Stimulated activated naive B cell treated with anti-CD40 and anti-IgM and Interleukin-4, amounts not matched to agents 10 μg/mL and 1 μg/mL and 100 μg/mL, for 72 hours (primary cell): ENCODE measurements at regions not wholly inside any gene's neighbourhood (a gene's known extent, or its start where the extent isn't known, plus 50 kb on each side); places are given as distances from the start of the nearest gene placed in this dataset.

ENCODE experiments used
- ATAC-seq, 2 donors: fragments of 150-1000 bp; cut with Tn5 transposase; replicated peaks; 2 replicates each; pipeline ENCODE4 v1.10.0; 2021; ENCODE audit warnings: moderate library complexity in 1 of 2
- DNase-seq: peaks from one replicate; pipeline ENCODE4 v3.0.0; 2021
- H3K27ac Mint-ChIP-seq: one replicate; pipeline ENCODE4 v1.8.0; 2022; ENCODE audit warnings: mild to moderate bottlenecking, mixed read lengths
- H3K27me3 Mint-ChIP-seq, 2 donors: one replicate each; pipeline ENCODE4 v1.8.0; 2022; ENCODE audit warnings: mixed read lengths in 2 of 2
- H3K36me3 Mint-ChIP-seq, 2 donors: one replicate each; pipeline ENCODE4 v1.8.0; 2022; ENCODE audit warnings: mixed read lengths in 2 of 2, mild to moderate bottlenecking in 1 of 2
- H3K4me1 Mint-ChIP-seq, 2 donors: one replicate each; pipeline ENCODE4 v1.8.0; 2022; ENCODE audit warnings: mixed read lengths in 2 of 2, mild to moderate bottlenecking in 1 of 2
- H3K4me3 Mint-ChIP-seq, 2 donors: one replicate each; pipeline ENCODE4 v1.8.0; 2022; ENCODE audit warnings: mild to moderate bottlenecking in 2 of 2, mixed read lengths in 2 of 2, moderate library complexity in 1 of 2
- H3K9me3 Mint-ChIP-seq, 2 donors: one replicate each; pipeline ENCODE4 v1.8.0; 2022; ENCODE audit warnings: mixed read lengths in 2 of 2, mild to moderate bottlenecking in 1 of 2

- Mint-ChIP-seq H3K36me3 (peaks cover 0 to 2% of the 10 kb centered on the region in 2 donors), H3K4me3 (no peak overlapping the region), H3K4me1 (peaks cover 5 to 8% of the 10 kb centered on the region in 2 donors), H3K27ac (peak overlapping the region; percentile 71), H3K27me3 (no peaks in the 10 kb centered on the region), H3K9me3 (peaks cover 0 to 4% of the 10 kb centered on the region in 2 donors)
- DNase-seq (no peak), ATAC-seq (no peak)
These were observed 207.1 kb upstream of the CIBAR2 start for GRCh38 chr16:85319208-85319983.

DNA sequence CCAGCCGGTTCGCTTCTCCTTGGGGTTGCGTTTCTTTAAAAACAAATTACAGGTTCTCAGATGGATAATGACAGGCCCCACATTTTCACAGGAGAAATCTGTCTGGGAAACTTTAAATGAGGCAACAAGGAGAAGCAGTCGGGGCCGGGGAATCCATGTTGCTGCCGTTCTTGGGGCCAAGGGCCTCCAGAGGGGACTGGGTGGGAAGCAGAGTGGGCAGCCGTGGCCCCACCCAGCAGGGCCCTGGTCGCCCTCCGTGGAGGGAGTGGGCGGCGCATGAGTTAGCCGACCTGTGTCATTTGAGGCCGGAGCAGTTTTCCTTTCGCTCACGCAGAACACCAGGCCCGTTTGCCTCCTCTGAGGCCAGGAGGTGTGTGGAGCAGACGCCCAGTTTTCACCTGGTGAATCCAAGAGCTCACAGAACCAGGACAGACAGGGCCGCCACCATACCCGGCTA lies 207.7 kb upstream of the CIBAR2 start:
- ATAC-seq (no peak), DNase-seq (no peak)
- H3K9me3 Mint-ChIP-seq: peaks cover 0 to 4% of the 10 kb centered on the region in 2 donors
- H3K36me3 Mint-ChIP-seq: peaks cover 0 to 2% of the 10 kb centered on the region in 2 donors
- H3K4me1 Mint-ChIP-seq: peaks cover 0 to 3% of the 10 kb centered on the region in 2 donors
- H3K27ac Mint-ChIP-seq: peak overlapping the region; percentile 71
- H3K4me3 Mint-ChIP-seq: no peak overlapping the region
- no peaks in the 10 kb centered on the region for H3K27me3 Mint-ChIP-seq

DNA sequence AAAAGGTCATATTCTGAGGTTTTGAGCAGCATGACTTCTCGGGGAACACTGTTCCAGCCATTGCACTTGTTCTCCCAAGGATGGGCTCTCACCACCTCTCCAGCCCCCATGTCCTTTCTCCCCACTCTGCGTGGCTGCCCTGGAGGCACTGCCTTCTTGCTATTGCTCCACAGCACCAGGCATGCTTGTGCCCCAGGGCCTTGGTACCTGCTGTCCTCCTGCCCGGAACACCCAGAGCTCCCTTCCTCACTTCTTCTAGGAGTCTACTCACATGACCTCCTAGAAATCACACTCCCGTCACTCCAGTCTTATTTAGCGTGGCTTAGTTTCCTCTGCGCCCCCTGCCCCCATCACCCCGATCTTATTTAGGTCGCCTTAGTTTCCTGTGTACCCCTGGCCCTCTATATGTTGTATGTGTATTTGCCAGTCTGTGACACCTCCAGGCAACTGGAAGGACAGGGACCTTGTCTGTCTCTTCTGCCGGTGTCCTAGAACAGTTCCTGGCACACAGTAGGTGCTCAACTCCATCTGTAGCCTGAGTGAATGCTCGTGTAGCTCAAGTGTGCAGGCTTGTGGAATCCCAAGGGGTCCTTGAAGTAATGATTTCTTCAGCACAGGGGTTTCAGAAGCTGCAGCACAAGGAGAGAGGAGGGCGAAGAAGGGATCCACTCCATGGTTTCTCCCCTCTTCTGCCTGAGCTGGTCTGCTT lies 208.6 kb upstream of the CIBAR2 start:
- DNase-seq: no peak
- H3K36me3 Mint-ChIP-seq: peaks cover 0 to 2% of the 10 kb centered on the region in 2 donors
- peaks cover 0 to 2% of the 10 kb centered on the region in 2 donors for H3K4me1 Mint-ChIP-seq
- no peak for ATAC-seq
- no peak overlapping the region for H3K4me3 Mint-ChIP-seq
- no peak overlapping the region for H3K27ac Mint-ChIP-seq
- H3K27me3 Mint-ChIP-seq: no peaks in the 10 kb centered on the region
- H3K9me3 Mint-ChIP-seq: peaks cover 0 to 4% of the 10 kb centered on the region in 2 donors

GRCh38 chr16:85321509-85322271 lies 209.4 kb upstream of the CIBAR2 start:
- ATAC-seq: no peak
- no peak overlapping the region for H3K4me3 Mint-ChIP-seq
- H3K4me1 Mint-ChIP-seq: peaks cover 0 to 2% of the 10 kb centered on the region in 2 donors
- H3K9me3 Mint-ChIP-seq: peaks cover 3 to 4% of the 10 kb centered on the region in 2 donors
- DNase-seq: no peak
- H3K36me3 Mint-ChIP-seq: peaks cover 0 to 2% of the 10 kb centered on the region in 2 donors
- no peak overlapping the region for H3K27ac Mint-ChIP-seq
- peaks cover 4 to 6% of the 10 kb centered on the region in 2 donors for H3K27me3 Mint-ChIP-seq

DNA sequence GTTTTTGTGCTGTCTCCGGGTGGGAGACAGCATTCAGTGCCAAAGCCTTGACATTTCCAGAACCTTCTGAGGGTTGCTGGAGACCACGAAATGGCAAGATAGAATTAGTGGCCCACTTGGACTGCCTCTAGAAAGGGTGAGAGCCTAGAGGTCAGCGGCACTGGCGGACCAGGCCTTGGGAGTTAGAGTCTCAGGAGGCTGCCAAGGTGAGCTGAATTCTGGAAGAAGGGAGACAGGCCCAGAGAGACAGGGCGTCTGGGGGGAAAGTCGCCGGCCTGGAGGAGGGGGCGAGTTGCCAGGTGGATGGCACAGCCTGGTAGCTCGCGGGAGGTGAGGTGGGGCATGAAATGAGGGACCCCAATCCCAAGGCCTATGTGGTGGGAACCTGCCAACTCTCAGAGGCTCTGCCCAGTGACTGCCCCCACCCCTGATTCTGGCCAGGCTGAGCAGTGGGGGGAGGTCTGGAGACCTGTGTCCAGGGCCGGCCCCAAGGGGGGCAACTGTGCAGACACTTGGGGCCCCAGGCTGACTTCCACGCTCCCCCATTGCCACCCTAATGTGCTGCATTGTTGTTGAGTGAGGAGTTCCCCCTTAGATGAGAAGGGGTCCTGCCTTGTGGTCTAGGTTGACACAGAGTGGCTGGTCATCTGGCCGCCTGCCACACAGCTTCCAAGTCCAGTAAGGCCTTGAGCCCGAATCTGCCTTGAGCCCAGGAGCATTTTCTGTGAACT lies 211.1 kb upstream of the CIBAR2 start:
- Mint-ChIP-seq H3K36me3 (peaks cover 0 to 2% of the 10 kb centered on the region in 2 donors), H3K4me1 (peaks cover 2 to 6% of the 10 kb centered on the region in 2 donors), H3K27me3 (peaks cover 16 to 23% of the 10 kb centered on the region in 2 donors), H3K4me3 (no peak overlapping the region), H3K27ac (no peak overlapping the region), H3K9me3 (peaks cover 3 to 4% of the 10 kb centered on the region in 2 donors)
- ATAC-seq: no peak
- DNase-seq: no peak

- Mint-ChIP-seq H3K27ac (no peak overlapping the region), H3K36me3 (peaks cover 0 to 2% of the 10 kb centered on the region in 2 donors), H3K27me3 (peaks cover 16 to 28% of the 10 kb centered on the region in 2 donors), H3K4me3 (no peak overlapping the region), H3K4me1 (peaks cover 2 to 11% of the 10 kb centered on the region in 2 donors), H3K9me3 (peaks cover 3 to 4% of the 10 kb centered on the region in 2 donors)
- no peak for DNase-seq
- no peak for ATAC-seq
These were observed 211.6 kb upstream of the CIBAR2 start for GRCh38 chr16:85323961-85324253.

- Mint-ChIP-seq H3K4me3 (no peak overlapping the region), H3K36me3 (peaks cover 0 to 2% of the 10 kb centered on the region in 2 donors), H3K27ac (no peak overlapping the region), H3K9me3 (peaks cover 3 to 4% of the 10 kb centered on the region in 2 donors), H3K27me3 (peaks cover 19 to 34% of the 10 kb centered on the region in 2 donors), H3K4me1 (peaks cover 2 to 17% of the 10 kb centered on the region in 2 donors)
- DNase-seq (no peak), ATAC-seq (no peak)
These were observed 212.2 kb upstream of the CIBAR2 start for GRCh38 chr16:85324488-85324887.

DNA sequence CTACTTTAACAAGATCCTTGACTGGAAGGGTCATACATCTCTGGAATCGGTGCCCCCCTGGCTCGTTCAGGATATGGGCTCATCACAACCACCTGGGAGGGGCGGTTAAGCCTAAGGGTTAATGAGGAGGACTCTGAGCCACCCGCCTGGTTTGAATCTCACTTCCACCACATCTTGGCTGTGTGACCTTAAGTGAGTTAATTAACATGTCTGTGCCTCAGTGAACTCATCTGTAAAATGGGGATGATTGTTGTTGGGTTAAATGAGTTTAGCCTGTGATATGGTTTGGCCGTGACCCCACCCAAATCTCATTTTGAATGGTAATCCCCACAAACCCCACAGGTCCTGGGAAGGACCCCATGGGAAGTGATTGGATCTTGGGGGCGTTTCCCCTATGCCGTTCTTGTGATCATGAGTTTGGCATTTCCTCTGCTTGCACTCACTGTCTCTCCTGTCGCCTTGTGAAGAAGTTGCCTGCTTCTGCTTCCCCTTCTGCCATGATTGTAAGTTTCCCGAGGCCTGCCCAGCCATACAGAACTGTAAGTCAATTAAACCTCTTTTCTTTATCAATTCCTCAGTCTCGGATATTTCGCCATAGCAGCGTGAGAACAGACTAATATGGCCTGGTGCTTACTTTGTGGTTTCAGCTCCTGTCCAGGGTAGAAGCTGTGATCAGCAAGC lies 214.0 kb upstream of the CIBAR2 start:
- peaks cover 0 to 2% of the 10 kb centered on the region in 2 donors for H3K36me3 Mint-ChIP-seq
- no peak for ATAC-seq
- peaks cover 3 to 4% of the 10 kb centered on the region in 2 donors for H3K9me3 Mint-ChIP-seq
- H3K27me3 Mint-ChIP-seq: peaks cover 30 to 48% of the 10 kb centered on the region in 2 donors
- H3K27ac Mint-ChIP-seq: no peak overlapping the region
- no peak for DNase-seq
- peaks cover 10 to 28% of the 10 kb centered on the region in 2 donors for H3K4me1 Mint-ChIP-seq
- H3K4me3 Mint-ChIP-seq: no peak overlapping the region

- Mint-ChIP-seq H3K27ac (no peak overlapping the region), H3K9me3 (peaks cover 3 to 4% of the 10 kb centered on the region in 2 donors), H3K36me3 (peaks cover 0 to 2% of the 10 kb centered on the region in 2 donors), H3K4me3 (no peak overlapping the region), H3K27me3 (peaks cover 30 to 48% of the 10 kb centered on the region in 2 donors), H3K4me1 (peaks cover 10 to 28% of the 10 kb centered on the region in 2 donors)
- no peak for ATAC-seq
- DNase-seq: no peak
These were observed 214.5 kb upstream of the CIBAR2 start for GRCh38 chr16:85326794-85327181.

GRCh38 chr16:85327731-85328675 lies 215.7 kb upstream of the CIBAR2 start:
- DNase-seq (no peak), ATAC-seq (no peak)
- Mint-ChIP-seq H3K4me1 (peaks cover 10 to 28% of the 10 kb centered on the region in 2 donors), H3K36me3 (peaks cover 0 to 2% of the 10 kb centered on the region in 2 donors), H3K4me3 (no peak overlapping the region), H3K27ac (no peak overlapping the region), H3K27me3 (peaks cover 36 to 60% of the 10 kb centered on the region in 2 donors), H3K9me3 (peaks cover 3 to 4% of the 10 kb centered on the region in 2 donors)

- H3K27ac Mint-ChIP-seq: no peak overlapping the region
- H3K27me3 Mint-ChIP-seq: peaks cover 36 to 67% of the 10 kb centered on the region in 2 donors
- DNase-seq (no peak), ATAC-seq (peak in 1 of 2 donors; percentile 43)
- H3K4me3 Mint-ChIP-seq: no peak overlapping the region
- H3K36me3 Mint-ChIP-seq: peaks cover 0 to 2% of the 10 kb centered on the region in 2 donors
- H3K4me1 Mint-ChIP-seq: peaks cover 10 to 28% of the 10 kb centered on the region in 2 donors
- H3K9me3 Mint-ChIP-seq: peaks cover 3% of the 10 kb centered on the region in 2 donors
These were observed 216.4 kb upstream of the CIBAR2 start for GRCh38 chr16:85328676-85329058.

DNA sequence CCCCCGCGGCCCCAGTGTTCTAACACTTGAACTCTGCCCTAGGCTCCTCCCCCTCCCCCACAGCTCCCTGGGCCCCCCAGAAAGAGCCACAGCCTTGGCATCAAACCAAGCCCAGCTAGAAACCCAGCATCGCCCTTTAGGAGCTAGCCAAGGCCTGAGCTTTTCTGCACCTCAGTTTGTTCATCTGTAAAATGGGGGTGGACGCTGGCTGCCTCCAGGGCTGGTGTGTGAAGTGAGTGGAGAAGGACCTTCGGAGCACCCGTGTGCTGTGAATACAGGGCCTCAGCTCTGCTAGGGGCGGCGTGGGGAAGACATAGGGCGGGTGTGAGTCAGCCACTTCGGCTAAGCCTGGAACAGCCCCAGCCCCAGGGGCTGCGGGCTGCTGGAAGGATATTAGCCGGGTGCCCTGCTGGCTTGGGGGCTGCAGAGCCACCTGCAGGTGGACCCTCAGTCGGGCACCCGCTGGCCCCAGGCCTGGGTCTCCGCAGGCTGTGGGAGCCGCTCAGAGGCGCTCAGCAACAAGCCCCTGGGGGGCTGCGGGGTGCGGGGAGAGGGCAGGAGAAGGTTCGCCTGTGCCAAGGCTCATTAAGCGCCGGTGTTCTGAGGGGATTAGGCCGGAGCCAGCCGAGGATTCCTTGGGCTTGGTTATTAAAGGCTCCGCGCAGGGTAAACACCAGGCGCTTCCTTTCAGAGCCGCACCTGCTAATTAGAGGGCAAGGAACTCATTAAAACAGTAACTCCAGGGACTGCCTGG lies 217.0 kb upstream of the CIBAR2 start:
- H3K27me3 Mint-ChIP-seq: peaks cover 42 to 72% of the 10 kb centered on the region in 2 donors
- DNase-seq (no peak), ATAC-seq (no peak)
- no peaks in the 10 kb centered on the region for H3K36me3 Mint-ChIP-seq
- H3K4me3 Mint-ChIP-seq: no peak overlapping the region
- peaks cover 0 to 3% of the 10 kb centered on the region in 2 donors for H3K9me3 Mint-ChIP-seq
- peaks cover 10 to 28% of the 10 kb centered on the region in 2 donors for H3K4me1 Mint-ChIP-seq
- H3K27ac Mint-ChIP-seq: no peak overlapping the region
